Glomerular endothelial cell (primary cell): ENCODE measurements at regions not wholly inside any gene's neighbourhood (a gene's known extent, or its start where the extent isn't known, plus 50 kb on each side); places are given as distances from the start of the nearest gene placed in this dataset.
"Not testable (repeated sequence)": the region's sequence is repeated elsewhere in the genome, so short reads cannot be mapped to it uniquely, and the experiment has no call there.

Experiments used
- DNase-seq: peaks from one replicate; pipeline ENCODE4 v3.0.0-alpha.2; 2011; ENCODE audit warnings: low read depth, low spot score; ENCODE audit errors: extremely low read depth

GRCh38 chr6:141884850-141885249 is 247.9 kb upstream of the GJE1 start:
- no peak for DNase-seq

- no peak for DNase-seq
These were observed 254.0 kb upstream of the GJE1 start for GRCh38 chr6:141878686-141879085.

- no peak for DNase-seq
These were observed 255.3 kb upstream of the GJE1 start for GRCh38 chr6:141877275-141877983.

DNA sequence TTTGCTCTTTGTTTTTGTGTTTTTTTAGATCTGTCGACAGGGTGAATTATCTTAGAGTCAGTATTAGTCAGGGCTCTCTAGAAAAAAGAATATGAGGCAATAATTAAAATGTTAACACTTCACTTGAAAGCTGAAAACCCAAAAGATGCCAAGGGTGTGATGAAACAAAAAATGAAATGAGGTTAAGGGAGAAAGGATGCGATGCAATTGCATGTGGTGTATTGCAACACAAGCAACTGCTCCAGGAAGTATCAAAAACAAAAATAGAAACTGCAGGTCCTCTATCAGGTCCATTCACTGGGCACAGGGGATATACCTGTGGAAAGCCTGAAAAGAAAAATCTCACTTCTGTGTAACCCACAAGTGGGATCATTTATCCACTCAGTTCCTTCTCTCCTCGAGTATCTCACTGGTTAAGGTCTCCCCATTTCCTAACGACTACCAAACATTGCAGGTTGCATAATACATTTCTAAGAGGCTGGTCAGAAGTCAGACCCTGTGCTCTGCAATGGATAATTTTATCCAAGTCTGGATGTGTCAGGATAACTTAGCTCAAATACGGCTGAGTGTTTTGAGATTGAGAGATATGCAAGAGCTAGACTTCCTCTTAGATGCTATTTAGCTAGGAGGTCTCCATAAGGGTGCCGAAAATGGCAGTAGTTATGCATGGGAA is 257.7 kb upstream of the GJE1 start:
- no peak for DNase-seq

DNA sequence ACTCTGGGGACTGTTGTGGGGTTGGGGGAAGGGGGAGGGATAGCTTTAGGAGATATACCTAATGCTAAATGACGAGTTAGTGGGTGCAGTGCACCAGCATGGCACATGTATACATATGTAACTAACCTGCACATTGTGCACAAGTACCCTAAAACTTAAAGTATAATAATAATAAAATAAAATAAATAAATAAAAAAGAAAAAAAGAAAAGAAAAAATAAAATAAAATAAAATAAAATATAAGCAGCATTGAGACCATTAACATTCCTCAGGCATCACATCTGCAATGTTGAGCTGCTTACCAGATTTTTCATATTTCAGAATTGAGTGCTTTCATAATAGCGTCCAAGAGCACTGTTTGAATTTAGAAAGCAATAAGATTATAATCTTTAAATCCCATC is 263.2 kb upstream of the GJE1 start:
- DNase-seq: not testable (repeated sequence)

DNA sequence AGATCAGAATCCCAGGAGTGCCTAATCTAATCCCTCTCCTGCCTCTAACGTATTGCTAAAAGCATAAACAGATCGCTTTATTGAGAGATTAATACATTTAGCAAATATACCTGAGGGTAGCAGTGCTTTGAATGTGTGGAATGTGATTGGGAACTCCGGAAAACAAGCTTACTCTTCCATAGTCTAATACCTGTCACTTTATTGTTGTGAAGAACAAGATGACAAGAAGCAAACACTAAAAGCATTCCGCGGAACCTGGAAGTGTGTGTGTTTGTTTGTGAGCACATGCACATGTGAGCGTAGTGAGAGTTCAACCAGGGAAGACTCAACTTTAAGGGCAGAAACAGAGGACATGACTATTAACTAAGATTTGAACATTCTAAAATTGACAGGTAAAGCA is 265.0 kb upstream of the GJE1 start:
- no peak for DNase-seq

GRCh38 chr6:141866731-141867497 is 265.8 kb upstream of the GJE1 start:
- DNase-seq: peak; percentile 0

DNA sequence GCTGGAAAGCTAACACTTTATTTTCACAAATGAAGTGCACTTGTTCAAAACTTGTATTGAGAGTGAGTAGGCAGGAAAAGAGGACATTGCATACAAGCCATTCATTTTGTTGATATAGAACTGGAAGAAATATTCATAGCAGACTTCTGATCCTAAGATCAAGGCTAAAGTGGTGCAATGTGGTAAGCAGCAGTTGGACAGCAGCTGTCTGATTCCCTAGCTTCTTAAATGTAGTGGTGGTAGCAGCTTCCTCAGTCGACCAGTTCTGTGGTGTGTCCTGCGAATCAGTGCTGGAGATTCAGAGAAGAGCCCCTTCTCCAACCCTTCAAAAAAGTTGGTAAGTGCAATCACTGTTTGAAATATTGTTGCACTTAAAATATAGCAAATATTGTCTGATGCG is 281.7 kb upstream of the GJE1 start:
- no peak for DNase-seq

GRCh38 chr6:141848029-141848890 is 284.5 kb upstream of the GJE1 start:
- no peak for DNase-seq

- no peak for DNase-seq
These were observed 286.1 kb upstream of the GJE1 start for GRCh38 chr6:141846639-141847038.

DNA sequence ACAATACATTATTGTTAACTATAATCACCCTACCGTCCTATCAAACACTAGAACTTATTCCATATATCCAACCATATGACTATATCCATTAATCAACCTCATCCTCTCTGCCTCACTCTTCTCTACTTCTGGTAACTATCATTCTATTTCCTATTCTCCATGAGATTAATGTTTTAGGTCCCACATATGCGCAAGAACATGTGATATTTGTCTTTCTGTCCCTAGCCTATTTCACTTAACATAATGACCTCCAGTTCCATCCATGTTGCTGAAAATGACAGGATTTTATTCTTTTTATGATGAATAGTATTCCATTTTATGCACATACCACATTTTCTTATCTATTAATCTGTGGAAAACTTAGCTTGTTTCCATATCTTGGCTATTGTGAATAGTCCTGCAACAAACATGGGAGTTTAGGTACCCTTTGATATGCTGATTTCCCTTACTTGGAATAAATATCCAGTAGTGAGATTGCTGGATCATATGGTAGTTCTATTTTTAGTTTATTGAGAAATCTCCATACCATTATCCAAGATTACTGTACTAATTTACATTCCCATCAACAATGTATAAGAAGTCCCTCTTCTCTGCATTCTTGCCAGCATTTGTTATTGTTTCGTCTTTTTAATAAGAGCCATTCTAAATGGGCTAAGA is 289.4 kb upstream of the GJE1 start:
- no peak for DNase-seq

- no peak for DNase-seq
These were observed 299.6 kb upstream of the GJE1 start for GRCh38 chr6:141833001-141833655.

DNA sequence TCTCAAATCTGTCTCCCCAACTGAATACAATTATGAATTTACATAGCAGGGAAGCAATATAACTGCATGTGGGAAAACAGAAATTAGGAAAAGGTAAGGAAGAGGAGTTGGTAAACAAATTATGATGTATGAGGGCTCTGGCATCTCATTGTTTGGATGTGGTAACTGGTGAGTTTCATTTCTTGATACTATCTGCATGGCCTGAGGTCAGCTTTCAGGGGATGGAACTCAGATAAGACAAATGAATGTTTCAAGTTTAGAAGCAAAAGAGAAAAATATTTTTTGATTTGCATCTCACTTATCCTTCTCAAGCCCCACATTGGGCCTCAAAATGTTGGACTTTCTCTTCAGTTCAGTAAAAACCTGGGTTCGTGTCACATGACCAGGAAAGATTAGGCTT is 302.2 kb upstream of the GJE1 start:
- no peak for DNase-seq

- no peak for DNase-seq
These were observed 303.0 kb upstream of the GJE1 start for GRCh38 chr6:141829566-141830360.

DNA sequence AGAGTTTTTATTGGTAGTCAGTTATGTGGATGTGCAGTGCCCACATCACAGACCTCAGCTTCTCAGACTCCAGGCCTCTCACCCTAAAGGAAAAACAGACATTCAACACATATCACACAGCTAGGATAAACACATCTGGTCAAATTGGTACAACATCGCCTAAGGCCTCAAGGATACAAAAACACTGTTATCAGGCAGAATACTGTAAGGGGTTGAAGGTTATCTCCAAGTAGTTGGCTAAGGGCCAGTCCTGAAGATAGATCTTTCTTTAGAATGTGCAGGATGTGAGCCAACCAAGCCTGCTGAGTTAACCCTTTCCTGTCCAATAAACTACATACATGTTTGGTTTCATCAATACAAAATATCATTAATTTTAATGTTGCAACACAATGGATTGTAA is 308.4 kb upstream of the GJE1 start:
- DNase-seq: peak; percentile 4

- not testable (repeated sequence) for DNase-seq
These were observed 317.7 kb upstream of the GJE1 start for GRCh38 chr6:141815039-141815438.

DNA sequence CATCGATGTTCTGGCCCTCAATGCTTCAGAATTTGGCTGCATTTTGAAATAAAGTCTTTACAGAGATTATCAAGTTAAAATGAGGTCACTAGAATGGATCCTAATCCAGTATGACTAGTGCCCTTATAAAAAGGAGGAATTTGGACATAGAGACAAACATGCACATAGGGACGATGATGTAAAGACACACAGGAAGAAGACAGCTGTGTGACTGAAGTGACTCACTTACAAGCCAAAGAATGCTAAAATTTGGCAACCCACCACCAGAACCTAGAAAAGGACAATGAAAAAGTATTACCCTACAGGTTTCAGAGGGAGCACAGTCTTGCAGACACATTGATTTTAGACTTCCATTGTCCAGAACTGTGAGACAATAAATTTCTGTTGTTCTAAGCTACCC is 322.8 kb upstream of the GJE1 start:
- no peak for DNase-seq

GRCh38 chr6:141808662-141809061 is 324.1 kb upstream of the GJE1 start:
- no peak for DNase-seq

DNA sequence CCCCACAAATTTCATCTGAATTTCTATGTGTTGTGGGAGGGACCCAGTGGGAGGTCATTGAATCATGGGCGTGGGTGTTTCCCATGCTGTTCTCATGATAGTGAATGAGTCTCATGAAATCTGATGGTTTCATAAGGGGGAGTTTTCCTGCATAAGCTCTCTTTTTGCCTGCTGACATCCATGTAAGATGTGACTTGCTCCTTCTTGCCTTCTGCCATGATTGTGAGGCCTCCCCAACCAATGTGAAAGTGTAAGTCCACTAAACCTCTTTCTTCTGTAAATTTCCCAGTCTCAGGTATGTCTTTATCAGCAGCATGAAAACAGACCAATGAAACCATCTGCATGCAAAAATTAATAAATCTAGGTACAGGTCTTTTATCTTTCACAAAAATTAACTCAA is 331.8 kb upstream of the GJE1 start:
- not testable (repeated sequence) for DNase-seq
